Mesendoderm (in vitro differentiated cells): ENCODE measurements at regions not wholly inside any gene's neighbourhood (a gene's known extent, or its start where the extent isn't known, plus 50 kb on each side); places are given as distances from the start of the nearest gene placed in this dataset.

Experiments
- DNase-seq: peaks from one replicate; pipeline ENCODE4 v3.0.0; 2013
- H2AK5ac ChIP-seq: 2 replicates; pipeline ENCODE4 v1.6.1; 2013; ENCODE audit warnings: low read length, inconsistent platforms
- H2BK120ac ChIP-seq: 2 replicates; pipeline ENCODE4 v1.6.1; 2013; ENCODE audit warnings: low read depth, mild to moderate bottlenecking, low read length, moderate library complexity, mixed read lengths
- H2BK15ac ChIP-seq: replicated peaks from 2 replicates; pipeline ENCODE4 v1.6.1; 2013; ENCODE audit warnings: low read depth, mild to moderate bottlenecking, moderate library complexity
- H2BK5ac ChIP-seq: 2 replicates; pipeline ENCODE4 v1.6.1; 2013; ENCODE audit warnings: low read length, inconsistent platforms
- H3K18ac ChIP-seq: 2 replicates; pipeline ENCODE4 v1.6.1; 2013; ENCODE audit warnings: mild to moderate bottlenecking, low read length, mixed read lengths
- H3K23ac ChIP-seq: one replicate; pipeline ENCODE4 v1.6.1; 2013; ENCODE audit warnings: low read length
- H3K27ac ChIP-seq: 2 replicates; pipeline ENCODE4 v1.5.1; 2013; ENCODE audit warnings: low read depth, mild to moderate bottlenecking, inconsistent platforms, low read length, moderate library complexity
- H3K27me3 ChIP-seq: 2 replicates; pipeline ENCODE4 v1.6.1; 2013; ENCODE audit warnings: low read length, control low read depth, mild to moderate bottlenecking, inconsistent platforms; ENCODE audit not compliant: insufficient read depth, poor library complexity
- H3K36me3 ChIP-seq: 2 replicates; pipeline ENCODE4 v1.6.1; 2013; ENCODE audit warnings: low read length, inconsistent platforms; ENCODE audit not compliant: control insufficient read depth, insufficient read depth
- H3K4ac ChIP-seq: one replicate; pipeline ENCODE4 v1.6.1; 2013; ENCODE audit warnings: low read depth, mild to moderate bottlenecking, low read length, moderate library complexity
- H3K4me1 ChIP-seq: 2 replicates; pipeline ENCODE4 v1.6.1; 2013; ENCODE audit warnings: low read depth, low read length, inconsistent platforms; ENCODE audit not compliant: control insufficient read depth
- H3K4me2 ChIP-seq: 2 replicates; pipeline ENCODE4 v1.6.1; 2013; ENCODE audit warnings: low read length
- H3K4me3 ChIP-seq: 2 replicates; pipeline ENCODE4 v1.5.1; 2013; ENCODE audit warnings: mild to moderate bottlenecking, low read length
- H3K56ac ChIP-seq: one replicate; pipeline ENCODE4 v1.6.1; 2013; ENCODE audit warnings: low read length
- H3K79me1 ChIP-seq: 2 replicates; pipeline ENCODE4 v1.6.1; 2013; ENCODE audit warnings: low read length, inconsistent platforms
- H3K79me2 ChIP-seq: 2 replicates; pipeline ENCODE4 v1.6.1; 2013; ENCODE audit warnings: mild to moderate bottlenecking, low read length; ENCODE audit not compliant: control insufficient read depth, insufficient read depth
- H3K9ac ChIP-seq: 2 replicates; pipeline ENCODE4 v1.6.1; 2013; ENCODE audit warnings: low read length, inconsistent platforms
- H4K5ac ChIP-seq: one replicate; pipeline ENCODE4 v1.6.1; 2013; ENCODE audit warnings: low read length
- H4K8ac ChIP-seq: one replicate; pipeline ENCODE4 v1.6.1; 2013; ENCODE audit warnings: low read depth, mild to moderate bottlenecking, control low read depth, low read length, moderate library complexity
- WGBS: extraction: QIAGEN DNeasy Blood & Tissue Kit; methylation state at CpG from one replicate; pipeline ENCODE4 v1.1.7; 2013; ENCODE audit warnings: low lambda C conversion rate, missing lambda C conversion rate; ENCODE audit not compliant: insufficient coverage; ENCODE audit errors: extremely low coverage; 5-methylcytosine and 5-hydroxymethylcytosine counted together

DNA sequence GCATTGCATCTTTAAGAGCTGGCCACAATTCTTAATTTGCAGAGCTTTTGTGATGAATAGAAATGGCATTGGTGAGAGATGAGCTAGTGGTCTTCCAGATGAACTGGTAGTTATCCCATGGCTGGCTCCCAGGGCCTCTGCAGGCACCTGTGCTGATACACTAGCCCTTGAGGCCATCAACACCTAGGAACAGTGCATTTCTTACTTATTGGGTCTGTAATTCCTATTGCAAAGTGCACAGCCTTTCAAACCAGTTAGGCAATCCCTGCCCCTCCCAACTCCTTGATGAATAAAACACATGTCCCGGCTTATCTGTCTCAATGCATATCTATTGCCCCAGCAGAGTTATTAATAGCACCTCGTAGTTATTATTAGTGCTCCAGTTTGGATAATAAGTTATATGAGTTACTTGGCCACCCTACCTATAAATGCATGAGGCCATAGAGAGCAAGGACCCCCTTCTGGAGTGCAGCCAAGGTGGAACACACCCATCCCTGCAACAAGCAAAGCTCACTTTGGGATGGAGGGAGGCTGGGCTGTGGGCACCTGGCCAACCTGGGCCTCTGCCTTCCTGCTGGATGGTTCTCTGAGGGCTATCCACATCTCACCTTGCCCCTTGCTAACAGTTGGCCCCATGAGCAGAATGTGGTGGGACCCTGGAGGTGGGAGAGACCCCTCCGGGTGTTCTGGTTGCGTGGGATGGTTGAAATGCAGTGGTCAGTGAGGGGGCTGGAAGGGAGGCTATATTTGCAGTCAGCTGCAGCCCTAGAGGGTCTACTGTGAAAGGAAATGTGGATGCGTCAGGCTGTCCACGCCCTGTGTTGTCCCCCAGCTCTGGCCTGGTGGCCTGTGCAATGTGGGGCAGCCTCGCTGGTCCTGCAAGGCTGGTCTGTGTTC is 455.9 kb upstream of the HS6ST1 start:
- no peaks in the 10 kb centered on the region for H3K4me1 ChIP-seq
- WGBS: no CpG with 5 or more reads among the region's 7 CpGs
- no peak overlapping the region for H3K9ac ChIP-seq
- H2AK5ac ChIP-seq: no peak overlapping the region
- H3K36me3 ChIP-seq: no peaks in the 10 kb centered on the region
- H3K56ac ChIP-seq: no peak overlapping the region
- H3K27me3 ChIP-seq: no peaks in the 10 kb centered on the region
- H2BK5ac ChIP-seq: no peak overlapping the region
- no peaks in the 10 kb centered on the region for H3K79me1 ChIP-seq
- H2BK15ac ChIP-seq: no peak overlapping the region
- H2BK120ac ChIP-seq: no peak overlapping the region
- no peak overlapping the region for H3K4me3 ChIP-seq
- no peak overlapping the region for H4K5ac ChIP-seq
- H3K27ac ChIP-seq: no peak overlapping the region
- H3K4ac ChIP-seq: no peak overlapping the region
- H3K23ac ChIP-seq: no peak overlapping the region
- no peak overlapping the region for H3K4me2 ChIP-seq
- no peak for DNase-seq
- H3K18ac ChIP-seq: no peak overlapping the region
- no peaks in the 10 kb centered on the region for H3K79me2 ChIP-seq
- H4K8ac ChIP-seq: no peak overlapping the region

DNA sequence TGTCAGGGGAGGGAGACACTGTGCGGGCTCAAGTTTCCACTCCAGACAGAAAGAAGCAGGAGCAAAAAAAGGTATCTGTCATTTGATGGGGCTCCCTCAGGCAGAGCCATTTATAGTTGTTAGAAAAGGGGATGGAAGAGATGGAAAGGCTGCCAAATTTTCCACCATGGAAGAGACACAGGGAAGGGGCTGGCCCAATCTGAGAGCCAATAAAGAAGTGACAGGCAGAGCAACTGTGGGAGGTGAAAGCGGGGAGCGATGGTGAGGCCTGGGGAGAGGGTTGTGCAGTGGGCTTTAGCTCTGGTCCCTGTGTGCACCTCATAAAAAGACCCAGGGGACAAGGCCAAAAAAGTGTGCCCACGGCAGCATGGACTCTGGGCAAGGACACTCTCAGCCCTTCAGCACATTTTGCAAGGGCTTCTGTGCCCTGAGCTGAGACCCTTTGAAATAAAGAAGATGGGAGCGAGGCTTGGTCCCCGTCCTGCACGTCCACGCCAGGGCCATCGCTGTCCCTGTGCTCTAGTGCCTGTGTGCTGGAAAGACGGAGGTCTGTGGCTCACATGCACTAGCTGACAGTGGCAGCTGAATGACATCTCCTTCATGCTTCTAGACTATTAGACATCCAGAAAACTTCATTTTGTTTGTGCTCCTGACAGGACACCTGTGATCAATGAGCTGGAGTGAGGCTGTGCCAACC is 456.7 kb upstream of the HS6ST1 start:
- Histone ChIP-seq H3K4ac (no peak overlapping the region), H3K23ac (no peak overlapping the region), H4K5ac (no peak overlapping the region), H3K56ac (no peak overlapping the region), H2AK5ac (no peak overlapping the region), H3K4me3 (no peak overlapping the region), H3K4me2 (no peak overlapping the region), H3K36me3 (no peaks in the 10 kb centered on the region), H3K27ac (no peak overlapping the region), H3K18ac (no peak overlapping the region), H2BK15ac (no peak overlapping the region), H3K27me3 (no peaks in the 10 kb centered on the region), H3K4me1 (no peaks in the 10 kb centered on the region), H2BK5ac (no peak overlapping the region), H3K79me2 (no peaks in the 10 kb centered on the region), H2BK120ac (no peak overlapping the region), H4K8ac (no peak overlapping the region), H3K79me1 (no peaks in the 10 kb centered on the region), H3K9ac (no peak overlapping the region)
- no peak for DNase-seq
- no CpG with 5 or more reads among the region's 10 CpGs for WGBS

DNA sequence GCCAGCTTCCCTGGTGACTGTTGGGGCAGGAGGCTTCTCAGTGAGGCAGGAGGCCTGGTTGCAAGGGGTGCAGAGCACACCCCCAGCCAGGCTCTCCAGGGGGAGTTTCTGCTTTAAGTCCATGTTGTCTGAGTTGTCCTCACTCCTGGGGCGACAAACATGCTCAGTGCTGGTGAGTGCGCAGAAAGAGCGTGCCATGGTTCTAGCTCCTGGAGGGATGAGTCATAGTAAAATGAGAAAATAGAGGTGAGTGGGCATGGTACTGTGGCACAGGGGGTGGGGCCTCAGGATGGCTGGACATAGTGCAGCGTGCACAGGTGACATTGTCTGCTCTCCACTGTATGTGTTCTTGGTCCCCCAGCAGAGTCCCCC is 457.2 kb upstream of the HS6ST1 start:
- no CpG with 5 or more reads among the region's 4 CpGs for WGBS

DNA sequence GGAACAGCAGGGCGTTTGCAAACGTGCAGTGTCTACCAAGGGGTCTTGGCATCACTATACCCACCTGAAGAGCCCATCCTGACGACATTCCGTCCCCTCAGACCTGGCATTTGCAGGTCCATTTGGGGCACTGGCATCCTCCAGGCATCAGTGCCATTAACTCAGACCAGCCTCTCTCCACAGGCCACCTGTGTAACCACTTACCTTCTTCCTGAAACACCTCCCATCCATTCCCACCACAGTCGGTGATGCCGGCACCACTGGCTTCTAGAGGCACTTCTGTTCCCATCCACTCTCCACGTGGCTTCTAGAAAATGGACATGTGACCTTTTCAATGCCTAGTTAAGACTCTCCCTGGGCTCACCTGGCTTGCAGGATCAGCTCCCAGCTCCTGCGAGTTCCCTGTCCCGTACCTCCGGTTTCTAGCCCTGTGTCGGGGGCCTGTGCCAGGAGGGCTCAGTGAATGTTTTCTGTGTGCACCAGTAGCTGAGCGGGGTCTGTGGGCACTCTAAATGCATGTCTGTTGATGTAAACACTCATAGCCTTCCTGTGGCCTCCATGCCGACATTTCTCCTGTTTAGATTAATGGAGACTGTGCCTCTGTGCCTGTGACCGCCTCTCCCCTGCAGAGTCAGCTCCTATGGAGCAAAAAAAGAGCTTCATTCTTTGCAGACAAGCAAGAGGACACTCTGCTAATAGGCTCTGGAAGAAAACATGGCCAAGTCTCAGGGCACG is 458.0 kb upstream of the HS6ST1 start:
- H2BK5ac ChIP-seq: no peak overlapping the region

More for the DNA sequence above, 457.2 kb upstream of the HS6ST1 start:
- Histone ChIP-seq H2BK15ac (no peak overlapping the region), H3K23ac (no peak overlapping the region), H3K36me3 (no peaks in the 10 kb centered on the region), H2BK5ac (no peak overlapping the region), H3K18ac (no peak overlapping the region), H3K79me2 (no peaks in the 10 kb centered on the region), H3K4ac (no peak overlapping the region), H2AK5ac (no peak overlapping the region), H3K9ac (no peak overlapping the region), H3K4me2 (no peak overlapping the region), H3K79me1 (no peaks in the 10 kb centered on the region), H3K27ac (no peak overlapping the region), H4K8ac (no peak overlapping the region), H4K5ac (no peak overlapping the region), H3K56ac (no peak overlapping the region), H3K4me1 (no peaks in the 10 kb centered on the region), H3K4me3 (no peak overlapping the region), H2BK120ac (no peak overlapping the region), H3K27me3 (no peaks in the 10 kb centered on the region)
- DNase-seq: no peak

DNA sequence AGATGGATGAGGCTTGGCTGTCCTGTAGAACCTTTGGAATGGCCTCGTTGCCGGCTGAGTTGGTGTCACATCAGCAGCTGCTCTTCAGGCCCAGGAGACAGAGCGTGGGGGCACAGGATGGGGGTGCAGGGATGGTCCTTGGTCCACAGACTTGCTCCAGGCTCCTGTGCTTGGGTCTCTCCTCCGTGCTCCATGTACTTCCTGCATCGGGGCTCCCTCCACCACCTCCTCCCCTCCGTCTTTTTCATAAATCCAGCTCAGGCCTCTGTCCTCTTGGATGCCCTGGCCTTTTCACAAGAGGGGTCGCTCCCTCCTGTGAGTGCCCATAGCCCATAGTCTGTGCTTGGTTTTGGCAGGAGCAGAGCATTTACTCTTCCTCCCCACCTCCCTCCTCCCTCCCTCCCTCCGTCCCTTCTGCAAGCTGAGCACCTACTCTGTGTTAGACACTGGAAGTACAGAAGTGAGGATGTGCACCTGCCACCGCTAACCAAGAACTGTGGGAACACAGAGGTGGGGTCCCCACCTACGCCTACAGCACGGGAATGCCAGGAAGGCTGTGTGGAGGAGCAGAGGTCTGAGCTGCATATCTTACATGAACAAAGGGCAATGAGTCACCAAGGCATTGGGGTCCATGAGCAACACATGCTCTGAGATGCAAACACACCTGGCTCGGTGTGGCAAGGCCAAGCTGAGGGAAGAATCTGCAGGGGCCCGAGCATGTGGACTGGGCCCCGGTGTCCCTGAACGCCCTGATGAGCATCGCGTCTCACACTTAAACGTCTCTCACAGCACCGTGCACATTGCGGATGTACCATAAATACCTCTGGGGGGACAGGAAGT is 458.7 kb upstream of the HS6ST1 start:
- DNase-seq: no peak
- no peak overlapping the region for H2BK120ac ChIP-seq
- H3K9ac ChIP-seq: no peak overlapping the region
- H3K4me3 ChIP-seq: no peak overlapping the region
- no peak overlapping the region for H3K56ac ChIP-seq
- no CpG with 5 or more reads among the region's 20 CpGs for whole genome bisulfite sequencing
- H4K5ac ChIP-seq: no peak overlapping the region
- H3K18ac ChIP-seq: no peak overlapping the region
- no peaks in the 10 kb centered on the region for H3K4me1 ChIP-seq
- H4K8ac ChIP-seq: no peak overlapping the region
- H3K27ac ChIP-seq: no peak overlapping the region
- no peaks in the 10 kb centered on the region for H3K36me3 ChIP-seq
- no peaks in the 10 kb centered on the region for H3K79me1 ChIP-seq
- H3K27me3 ChIP-seq: no peaks in the 10 kb centered on the region
- no peak overlapping the region for H3K4me2 ChIP-seq
- no peak overlapping the region for H3K23ac ChIP-seq
- no peak overlapping the region for H2AK5ac ChIP-seq
- no peaks in the 10 kb centered on the region for H3K79me2 ChIP-seq
- H3K4ac ChIP-seq: no peak overlapping the region
- H2BK5ac ChIP-seq: no peak overlapping the region
- no peak overlapping the region for H2BK15ac ChIP-seq

More for the DNA sequence above, 458.0 kb upstream of the HS6ST1 start:
- DNase-seq: no peak
- Histone ChIP-seq H3K9ac (no peak overlapping the region), H4K5ac (no peak overlapping the region), H3K4me1 (no peaks in the 10 kb centered on the region), H3K56ac (no peak overlapping the region), H2AK5ac (no peak overlapping the region), H4K8ac (no peak overlapping the region), H3K36me3 (no peaks in the 10 kb centered on the region), H2BK120ac (no peak overlapping the region), H3K27ac (no peak overlapping the region), H3K79me2 (no peaks in the 10 kb centered on the region), H3K79me1 (no peaks in the 10 kb centered on the region), H3K4me3 (no peak overlapping the region), H3K4ac (no peak overlapping the region), H3K23ac (no peak overlapping the region), H3K18ac (no peak overlapping the region), H3K27me3 (no peaks in the 10 kb centered on the region), H3K4me2 (no peak overlapping the region), H2BK15ac (no peak overlapping the region)
- WGBS: no CpG with 5 or more reads among the region's 15 CpGs
